IMR-90 (cell line): ENCODE measurements at regions not wholly inside any gene's neighbourhood (a gene's known extent, or its start where the extent isn't known, plus 50 kb on each side); places are given as distances from the start of the nearest gene placed in this dataset.

Experiments
- ATAC-seq: fragments of 200-7000 bp; cut with Tn5 transposase; 2 replicates; pipeline ENCODE4 v1.9.1; 2020; ENCODE audit warnings: low read depth, mild to moderate bottlenecking, moderate library complexity
- BruUV-seq: library from RNA; stranded (reverse); fragments of 400-500 nt; replicated peaks from 2 replicates; lab custom pipeline; 2021; lab: Mats Ljungman, UMichigan
- CTCF ChIA-PET: fragments of 300-600 bp; formaldehyde crosslinking; extraction: SDS; loops from one replicate; lab custom pipeline; 2021; ENCODE audit warnings: antibody characterized with exemption; lab: Yijun Ruan, JAX
- POLR2A ChIA-PET: fragments of 300-600 bp; sonication (Branson Sonifier 250); formaldehyde crosslinking; loops from one replicate; lab custom pipeline; 2022; ENCODE audit warnings: antibody characterized with exemption; ENCODE audit not compliant: unreplicated experiment; lab: Charles Lee
- DNase-seq: peaks from one replicate; pipeline ENCODE4 v3.0.0; 2013
- H2AFZ ChIP-seq: replicated peaks from 2 replicates; pipeline ENCODE3; 2013; ENCODE audit warnings: low read length, mild to moderate bottlenecking; ENCODE audit not compliant: poor library complexity
- H2AK5ac ChIP-seq: 2 replicates; pipeline ENCODE4 v1.6.1; 2013; ENCODE audit warnings: low read depth, low read length, inconsistent platforms
- H2AK9ac ChIP-seq: replicated peaks from 2 replicates; pipeline ENCODE3; 2013; ENCODE audit warnings: mild to moderate bottlenecking, low read depth, low read length, moderate library complexity; ENCODE audit not compliant: poor library complexity
- H2BK120ac ChIP-seq: 2 replicates; pipeline ENCODE4 v1.6.1; 2013; ENCODE audit warnings: low read depth, low read length, inconsistent platforms
- H2BK15ac ChIP-seq: 3 replicates; pipeline ENCODE4 v1.6.1; 2013; ENCODE audit warnings: low read depth, low read length, inconsistent platforms
- H2BK20ac ChIP-seq: 2 replicates; pipeline ENCODE4 v1.6.1; 2013; ENCODE audit warnings: low read depth, mild to moderate bottlenecking, inconsistent platforms, low read length, moderate library complexity
- H2BK5ac ChIP-seq: 2 replicates; pipeline ENCODE4 v1.6.1; 2013; ENCODE audit warnings: mild to moderate bottlenecking, low read depth, low read length, inconsistent platforms; ENCODE audit not compliant: poor library complexity, severe bottlenecking
- H3K14ac ChIP-seq: replicated peaks from 2 replicates; pipeline ENCODE4 v1.6.1; 2013; ENCODE audit warnings: low read depth, low read length, inconsistent platforms
- H3K18ac ChIP-seq: 2 replicates; pipeline ENCODE4 v1.6.1; 2013; ENCODE audit warnings: low read depth, low read length, control low read depth
- H3K23ac ChIP-seq: 2 replicates; pipeline ENCODE4 v1.6.1; 2013; ENCODE audit warnings: low read depth, low read length, inconsistent platforms
- H3K27ac ChIP-seq: 2 replicates; pipeline ENCODE4 v1.5.1; 2013; ENCODE audit warnings: mild to moderate bottlenecking, control low read depth, low read length; ENCODE audit not compliant: insufficient read depth
- H3K27me3 ChIP-seq: 2 replicates; pipeline ENCODE4 v1.6.1; 2013; ENCODE audit warnings: low read length; ENCODE audit not compliant: control insufficient read depth, insufficient read depth
- H3K36me3 ChIP-seq: 2 replicates; pipeline ENCODE4 v1.6.1; 2013; ENCODE audit warnings: low read length, mixed read lengths; ENCODE audit not compliant: control insufficient read depth, insufficient read depth
- H3K4ac ChIP-seq: 2 replicates; pipeline ENCODE4 v1.6.1; 2013; ENCODE audit warnings: low read depth, low read length, inconsistent platforms
- H3K4me1 ChIP-seq: 2 replicates; pipeline ENCODE4 v1.6.1; 2013; ENCODE audit warnings: low read length, mixed read lengths; ENCODE audit not compliant: control insufficient read depth, insufficient read depth
- H3K4me2 ChIP-seq: 2 replicates; pipeline ENCODE4 v1.6.1; 2013; ENCODE audit warnings: low read depth, mild to moderate bottlenecking, control low read depth, low read length, moderate library complexity
- H3K4me3 ChIP-seq: 2 replicates; pipeline ENCODE4 v1.5.1; 2013; ENCODE audit warnings: low read depth, mild to moderate bottlenecking, control low read depth, low read length, moderate library complexity; ENCODE audit not compliant: insufficient read depth
- H3K56ac ChIP-seq: 2 replicates; pipeline ENCODE4 v1.6.1; 2013; ENCODE audit warnings: low read length, inconsistent platforms; ENCODE audit not compliant: insufficient read depth; ENCODE audit errors: extremely low read depth
- H3K79me1 ChIP-seq, 2 experiments: 2 replicates each; pipeline ENCODE4 v1.6.1; 2013; ENCODE audit warnings: low read length in 2 of 2, inconsistent platforms in 1 of 2, low read depth in 1 of 2
- H3K9ac ChIP-seq: 2 replicates; pipeline ENCODE4 v1.6.1; 2013; ENCODE audit warnings: low read depth, low read length, control low read depth
- H3K9me1 ChIP-seq: 2 replicates; pipeline ENCODE4 v1.6.1; 2013; ENCODE audit warnings: low read length, inconsistent platforms; ENCODE audit not compliant: insufficient read depth
- H3K9me3 ChIP-seq: 2 replicates; pipeline ENCODE4 v1.6.1; 2013; ENCODE audit warnings: low read length; ENCODE audit not compliant: control insufficient read depth, insufficient read depth
- H4K20me1 ChIP-seq: 2 replicates; pipeline ENCODE4 v1.6.1; 2013; ENCODE audit warnings: low read length, inconsistent platforms; ENCODE audit not compliant: insufficient read depth
- H4K5ac ChIP-seq: 2 replicates; pipeline ENCODE4 v1.6.1; 2013; ENCODE audit warnings: mild to moderate bottlenecking, low read depth, low read length, control low read depth
- H4K8ac ChIP-seq, 2 experiments: 2 replicates each; pipeline ENCODE4 v1.6.1; 2013; ENCODE audit warnings: low read depth in 2 of 2, low read length in 2 of 2, control low read depth in 1 of 2, inconsistent platforms in 1 of 2
- H4K91ac ChIP-seq: 2 replicates; pipeline ENCODE4 v1.6.1; 2013; ENCODE audit warnings: low read depth, low read length, inconsistent platforms; ENCODE audit not compliant: insufficient read depth
- CEBPB ChIP-seq: IDR thresholded peaks from 2 replicates; pipeline ENCODE4 v1.6.1; 2012; ENCODE audit warnings: low read depth, low read length, improper control_type of control experiment
- CHD1 ChIP-seq: IDR thresholded peaks from 2 replicates; pipeline ENCODE4 v1.6.1; 2012; ENCODE audit warnings: low read depth, low read length, improper control_type of control experiment
- WGBS, 2 experiments: methylation state at CpG; one replicate each; pipeline versions ENCODE4 v1.1.5 to v1.1.7; 2013; ENCODE audit warnings: missing lambda C conversion rate in 2 of 2; ENCODE audit not compliant: insufficient read length in 1 of 2; ENCODE audit errors: extremely low coverage in 2 of 2; 5-methylcytosine and 5-hydroxymethylcytosine counted together
- dilution Hi-C: fragments of 300-500 bp; cut with HindIII; formaldehyde crosslinking; loops from one replicate; pipeline ENCODE4 v1.14.3; 2018; ENCODE audit warnings: low sequenced_read_pairs; ENCODE audit not compliant: unreplicated experiment
- in situ Hi-C: fragments of 300-500 bp; cut with MboI; formaldehyde crosslinking; loops from 3 replicates; pipeline ENCODE4 v1.14.3; 2019; ENCODE audit warnings: low sequenced_read_pairs, inconsistent platforms, mixed read lengths
- intact Hi-C: fragments of 100-400 bp; cut with micrococcal nuclease; formaldehyde crosslinking; loops from 2 replicates; pipeline ENCODE4 v1.10.0; 2022

GRCh38 chr2:183339311-183339710 lies 215.1 kb downstream of the NUP35 start:
- no peak overlapping the region for H3K23ac ChIP-seq
- no peaks in the 10 kb centered on the region for H3K4me1 ChIP-seq
- H4K91ac ChIP-seq: no peak overlapping the region
- ChIA-PET POLR2A (no interaction called here), CTCF (no interaction called here)
- H3K9me3 ChIP-seq: no peaks in the 10 kb centered on the region
- no peak overlapping the region for H3K14ac ChIP-seq
- H3K9ac ChIP-seq: no peak overlapping the region
- H3K27me3 ChIP-seq: no peaks in the 10 kb centered on the region
- no peaks in the 10 kb centered on the region for H3K36me3 ChIP-seq
- BruUV-seq: no TSS peak
- H3K56ac ChIP-seq: no peak overlapping the region
- H4K5ac ChIP-seq: no peak overlapping the region
- dilution Hi-C loops: no loop called here
- in situ Hi-C loops: no loop called here
- no peaks in the 10 kb centered on the region for H3K9me1 ChIP-seq
- H2AK5ac ChIP-seq: no peak overlapping the region
- no peak overlapping the region for H2AK9ac ChIP-seq
- H3K18ac ChIP-seq: no peak overlapping the region
- peak; percentile 25; the same call in 1 of the 2 replicates for TF ChIP-seq CEBPB
- TF ChIP-seq CHD1: no peak
- H2AFZ ChIP-seq: no peak overlapping the region
- H4K8ac ChIP-seq: no peak overlapping the region
- H2BK120ac ChIP-seq: no peak overlapping the region
- H3K4me3 ChIP-seq: no peak overlapping the region
- H3K79me1 ChIP-seq: no peaks in the 10 kb centered on the region
- no peaks in the 10 kb centered on the region for H4K20me1 ChIP-seq
- H2BK15ac ChIP-seq: no peak overlapping the region
- no peak overlapping the region for H3K4me2 ChIP-seq
- no peak overlapping the region for H3K4ac ChIP-seq
- intact Hi-C loops: no loop called here
- H2BK5ac ChIP-seq: no peak overlapping the region
- DNase-seq (no peak), ATAC-seq (no peak)
- no CpG with 5 or more reads among the region's 1 CpG for whole genome bisulfite sequencing, 2 experiments
- H3K27ac ChIP-seq: no peak overlapping the region
- H2BK20ac ChIP-seq: no peak overlapping the region
